HG03103 (cell line): ENCODE measurements at regions not wholly inside any gene's neighbourhood (a gene's known extent, or its start where the extent isn't known, plus 50 kb on each side); places are given as distances from the start of the nearest gene placed in this dataset.
"Not testable (repeated sequence)": the region's sequence is repeated elsewhere in the genome, so short reads cannot be mapped to it uniquely, and the experiment has no call there.

Experiments
- ATAC-seq: cut with Tn5 transposase; IDR thresholded peaks from one replicate; pipeline ENCODE4 v1.9.1; 2021; ENCODE audit warnings: low read depth; ENCODE audit not compliant: unreplicated experiment

- no peak for ATAC-seq
These were observed 260.8 kb downstream of the SH3BP4 start for GRCh38 chr2:235212501-235213158.

- ATAC-seq = no peak
These were observed 263.4 kb downstream of the SH3BP4 start for GRCh38 chr2:235215248-235215647.

- ATAC-seq = no peak
These were observed 265.1 kb downstream of the SH3BP4 start for GRCh38 chr2:235216901-235217300.

- no peak for ATAC-seq
These were observed 266.0 kb downstream of the SH3BP4 start for GRCh38 chr2:235217846-235218245.

- ATAC-seq = no peak
These were observed 266.7 kb downstream of the SH3BP4 start for GRCh38 chr2:235218486-235218907.

- ATAC-seq = no peak
These were observed 267.2 kb downstream of the SH3BP4 start for GRCh38 chr2:235219048-235219447.

GRCh38 chr2:235220331-235220730, 268.5 kb downstream of the SH3BP4 start:
- no peak for ATAC-seq

- ATAC-seq = no peak
These were observed 270.8 kb upstream of the AGAP1 start for GRCh38 chr2:235223011-235223410.

- no peak for ATAC-seq
These were observed 269.4 kb upstream of the AGAP1 start for GRCh38 chr2:235224410-235224809.

- no peak for ATAC-seq
These were observed 268.6 kb upstream of the AGAP1 start for GRCh38 chr2:235225261-235225660.

- ATAC-seq = no peak
These were observed 266.3 kb upstream of the AGAP1 start for GRCh38 chr2:235227590-235227989.

- ATAC-seq = not testable (repeated sequence)
These were observed 265.4 kb upstream of the AGAP1 start for GRCh38 chr2:235228422-235228821.

- no peak for ATAC-seq
These were observed 264.6 kb upstream of the AGAP1 start for GRCh38 chr2:235229236-235229635.

GRCh38 chr2:235230821-235231601, 262.8 kb upstream of the AGAP1 start:
- ATAC-seq = no peak

GRCh38 chr2:235232449-235233433, 261.1 kb upstream of the AGAP1 start:
- ATAC-seq = no peak

GRCh38 chr2:235234736-235235135, 259.1 kb upstream of the AGAP1 start:
- ATAC-seq = no peak

- no peak for ATAC-seq
These were observed 257.7 kb upstream of the AGAP1 start for GRCh38 chr2:235235977-235236767.

GRCh38 chr2:235238537-235238936, 255.3 kb upstream of the AGAP1 start:
- ATAC-seq = no peak

GRCh38 chr2:235240574-235240973, 253.3 kb upstream of the AGAP1 start:
- ATAC-seq = no peak
